Stimulated activated naive CD8-positive, alpha-beta T cell treated with anti-CD3 and anti-CD28 coated beads, Interleukin-15, Interleukin-2, amounts not matched to agents 100 ng/mL and 50 ng/mL, for 24 hours (primary cell): ENCODE measurements at regions not wholly inside any gene's neighbourhood (a gene's known extent, or its start where the extent isn't known, plus 50 kb on each side); places are given as distances from the start of the nearest gene placed in this dataset.
"Not testable (repeated sequence)": the region's sequence is repeated elsewhere in the genome, so short reads cannot be mapped to it uniquely, and the experiment has no call there.

Source experiments
- H3K27ac Mint-ChIP-seq: one replicate; pipeline ENCODE4 v1.8.0; 2021; ENCODE audit warnings: mild to moderate bottlenecking, mixed read lengths
- H3K27me3 Mint-ChIP-seq: one replicate; pipeline ENCODE4 v1.8.0; 2021; ENCODE audit warnings: mixed read lengths
- H3K36me3 Mint-ChIP-seq: one replicate; pipeline ENCODE4 v1.8.0; 2021; ENCODE audit warnings: low read depth, mixed read lengths
- H3K4me1 Mint-ChIP-seq: one replicate; pipeline ENCODE4 v1.8.0; 2021; ENCODE audit warnings: low read depth, mixed read lengths
- H3K4me3 Mint-ChIP-seq: one replicate; pipeline ENCODE4 v1.8.0; 2021; ENCODE audit warnings: mild to moderate bottlenecking, mixed read lengths
- H3K9me3 Mint-ChIP-seq: one replicate; pipeline ENCODE4 v1.8.0; 2021; ENCODE audit warnings: mixed read lengths

DNA sequence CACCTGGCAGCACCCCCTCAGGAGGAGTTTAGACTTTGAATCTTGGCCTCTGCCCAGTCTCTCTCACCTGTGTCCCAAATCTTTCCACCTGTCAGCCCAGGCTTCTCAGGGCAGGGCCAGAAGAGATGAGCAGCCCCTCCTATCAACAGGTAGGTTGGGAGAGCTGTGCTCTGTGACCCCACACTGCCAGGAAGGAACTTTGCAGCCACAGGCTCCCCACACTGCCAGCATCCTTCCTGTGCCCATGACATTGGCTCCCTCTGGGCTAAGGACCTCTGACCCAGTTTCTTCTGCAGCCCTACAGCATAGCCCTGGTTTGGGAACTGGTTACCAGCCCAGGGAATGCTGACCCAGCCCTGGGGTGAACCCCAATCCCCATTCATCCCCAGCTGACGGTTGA is 115.7 kb upstream of the IQSEC1 start:
- Mint-ChIP-seq H3K4me1 (peaks cover 15% of the 10 kb centered on the region), H3K27me3 (no peaks in the 10 kb centered on the region), H3K27ac (no peak overlapping the region), H3K9me3 (peaks cover 13% of the 10 kb centered on the region), H3K4me3 (no peak overlapping the region), H3K36me3 (no peaks in the 10 kb centered on the region)

DNA sequence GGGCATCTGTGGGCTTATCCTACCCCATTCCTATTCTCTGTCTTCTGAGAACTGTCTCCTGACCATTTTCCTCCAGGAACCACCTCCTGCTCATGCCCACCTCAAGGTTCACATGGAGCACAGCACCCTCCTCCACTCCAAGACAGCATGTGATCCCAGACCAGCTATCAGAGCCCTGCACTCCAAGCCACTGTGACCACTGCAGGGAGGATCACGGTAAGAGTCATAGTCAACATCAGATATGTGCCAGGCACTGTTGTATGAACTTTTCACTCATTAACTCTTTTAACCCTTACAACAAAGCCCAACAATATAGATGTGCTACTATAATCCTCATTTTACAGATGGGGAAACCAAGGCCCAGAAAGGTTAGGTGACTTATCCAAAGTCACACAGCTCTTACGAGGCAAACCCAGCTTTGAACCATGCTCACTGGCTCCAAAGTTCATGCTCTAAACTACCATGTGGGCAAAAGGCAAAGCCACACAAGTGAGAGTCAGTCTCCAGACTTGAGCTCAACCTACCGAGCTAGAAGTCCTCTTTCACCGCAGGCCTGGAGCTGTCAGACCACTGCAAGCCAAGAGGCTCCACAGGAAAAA is 115.1 kb upstream of the IQSEC1 start:
- H3K36me3 Mint-ChIP-seq: no peaks in the 10 kb centered on the region
- no peak overlapping the region for H3K27ac Mint-ChIP-seq
- peaks cover 14% of the 10 kb centered on the region for H3K9me3 Mint-ChIP-seq
- peaks cover 15% of the 10 kb centered on the region for H3K4me1 Mint-ChIP-seq
- no peak overlapping the region for H3K4me3 Mint-ChIP-seq
- no peaks in the 10 kb centered on the region for H3K27me3 Mint-ChIP-seq

DNA sequence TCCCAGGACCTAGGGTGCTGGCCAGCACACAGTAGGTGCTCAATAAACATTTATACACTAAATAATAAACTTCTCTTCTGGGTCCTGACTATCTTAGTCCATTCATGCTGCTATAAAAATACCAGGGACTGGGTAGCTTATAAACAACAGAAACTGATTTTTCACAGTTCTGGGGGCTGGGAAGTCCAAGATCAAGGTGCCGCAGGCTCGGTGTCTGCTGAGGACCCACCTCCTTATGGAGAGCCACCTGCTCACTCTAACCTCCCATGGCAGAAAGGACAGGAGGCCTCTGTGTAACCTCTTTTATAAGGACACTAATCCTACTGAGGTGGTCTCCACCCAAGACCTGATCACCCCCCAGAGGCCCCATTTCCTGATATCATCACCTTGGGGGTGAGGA is 114.4 kb upstream of the IQSEC1 start:
- peaks cover 14% of the 10 kb centered on the region for H3K9me3 Mint-ChIP-seq
- no peaks in the 10 kb centered on the region for H3K36me3 Mint-ChIP-seq
- H3K27ac Mint-ChIP-seq: no peak overlapping the region
- peaks cover 15% of the 10 kb centered on the region for H3K4me1 Mint-ChIP-seq
- no peak overlapping the region for H3K4me3 Mint-ChIP-seq
- H3K27me3 Mint-ChIP-seq: no peaks in the 10 kb centered on the region

DNA sequence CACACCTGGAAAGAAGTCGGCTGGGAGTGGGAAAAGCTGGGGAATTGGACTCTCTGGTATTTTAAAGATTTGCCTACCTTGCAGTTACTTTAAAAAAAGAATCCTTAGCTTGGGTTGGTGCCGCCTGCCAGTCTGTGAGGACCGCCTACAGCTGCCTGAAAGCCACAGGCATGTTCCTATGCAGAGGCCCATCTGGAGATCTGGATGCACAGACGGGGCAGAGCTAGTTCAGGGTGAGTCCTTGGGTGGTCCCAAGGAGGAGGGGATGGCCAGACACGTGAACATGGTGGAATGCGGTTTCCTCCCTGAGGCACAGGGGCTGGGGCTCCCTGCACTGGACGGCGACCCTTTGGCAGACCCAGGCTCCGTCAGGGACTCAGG is 113.2 kb upstream of the IQSEC1 start:
- Mint-ChIP-seq H3K27me3 (no peaks in the 10 kb centered on the region), H3K4me3 (no peak overlapping the region), H3K4me1 (peaks cover 15% of the 10 kb centered on the region), H3K36me3 (no peaks in the 10 kb centered on the region), H3K27ac (no peak overlapping the region), H3K9me3 (peaks cover 14% of the 10 kb centered on the region)

DNA sequence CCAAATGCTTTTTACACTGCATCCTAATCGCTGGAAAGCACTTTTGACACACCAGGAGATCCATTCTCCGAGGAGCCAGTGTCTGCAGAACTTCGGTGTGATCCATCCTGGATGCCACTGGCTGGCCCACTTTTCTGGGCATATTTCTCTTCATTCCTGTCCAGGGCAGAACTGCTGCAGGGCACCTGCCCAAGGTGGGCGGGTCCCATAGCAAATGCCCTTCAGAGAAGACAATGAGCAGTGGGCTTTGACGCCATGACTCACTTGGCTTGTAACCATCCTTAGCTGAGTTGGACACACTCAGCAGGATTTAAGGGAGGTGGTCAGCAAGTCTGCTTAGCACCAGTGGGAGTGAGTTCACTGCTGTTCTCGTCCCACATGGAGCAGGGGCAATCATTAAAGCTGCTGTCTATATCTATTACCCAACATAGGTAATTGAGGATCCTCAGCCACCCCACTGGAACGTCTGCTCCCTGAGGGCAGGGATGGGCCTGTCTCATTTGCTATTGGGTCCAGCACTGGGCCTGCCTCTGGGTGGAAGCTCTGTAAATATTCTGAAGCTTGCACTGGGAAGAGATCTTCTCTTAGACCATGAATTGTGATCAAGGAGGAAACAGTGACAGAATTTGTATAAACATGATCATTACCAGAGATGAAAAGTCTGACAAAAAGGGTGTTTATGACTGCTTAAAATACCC is 112.7 kb upstream of the IQSEC1 start:
- Mint-ChIP-seq H3K4me1 (peaks cover 15% of the 10 kb centered on the region), H3K9me3 (peaks cover 14% of the 10 kb centered on the region), H3K27ac (no peak overlapping the region), H3K4me3 (no peak overlapping the region), H3K36me3 (no peaks in the 10 kb centered on the region), H3K27me3 (no peaks in the 10 kb centered on the region)

DNA sequence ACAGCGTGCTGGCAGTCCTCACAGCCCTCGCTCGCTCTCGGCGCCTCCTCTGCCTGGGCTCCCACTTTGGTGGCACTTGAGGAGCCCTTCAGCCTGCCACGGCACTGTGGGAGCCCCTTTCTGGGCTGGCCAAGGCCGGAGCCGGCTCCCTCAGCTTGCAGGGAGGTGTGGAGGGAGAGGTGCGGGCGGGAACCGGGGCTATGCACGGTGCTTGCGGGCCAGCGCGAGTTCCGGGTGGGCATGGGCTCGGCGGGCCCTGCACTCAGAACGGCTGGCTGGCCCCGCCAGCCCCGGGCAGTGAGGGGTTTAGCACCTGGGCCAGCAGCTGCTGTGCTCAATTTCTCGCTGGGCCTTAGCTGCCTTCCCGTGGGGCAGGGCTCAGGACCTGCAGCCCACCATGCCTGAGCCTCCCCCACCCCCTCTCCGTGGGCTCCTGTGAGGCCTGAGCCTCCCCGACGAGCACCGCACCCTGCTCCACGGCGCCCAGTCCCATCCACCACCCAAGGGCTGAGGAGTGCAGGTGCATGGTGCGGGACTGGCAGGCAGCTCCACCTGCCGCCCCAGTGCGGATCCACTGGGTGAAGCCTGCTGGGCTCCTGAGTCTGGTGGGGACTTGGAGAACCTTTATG is 106.5 kb upstream of the IQSEC1 start:
- peaks cover 23% of the 10 kb centered on the region for H3K9me3 Mint-ChIP-seq
- not testable (repeated sequence) for H3K36me3 Mint-ChIP-seq, H3K27ac Mint-ChIP-seq, H3K27me3 Mint-ChIP-seq, H3K4me3 Mint-ChIP-seq, H3K4me1 Mint-ChIP-seq

DNA sequence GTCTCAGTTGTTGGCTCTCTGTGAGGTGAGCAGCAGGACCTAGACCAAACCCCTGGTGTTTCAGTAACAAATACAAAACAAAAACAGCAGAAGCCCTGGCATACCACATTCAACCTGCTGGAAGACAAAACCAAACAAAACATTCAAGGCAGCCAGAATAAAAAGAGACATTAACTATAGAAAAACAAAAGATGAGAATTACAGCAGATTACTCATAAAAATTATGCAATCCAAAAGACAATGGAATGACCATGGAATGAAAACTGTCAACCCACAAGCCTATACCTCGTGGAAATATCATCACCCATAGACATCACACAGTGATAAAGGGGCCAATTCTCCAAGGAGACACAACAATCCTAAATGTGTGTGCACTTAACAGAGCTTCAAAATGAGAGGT is 106.0 kb upstream of the IQSEC1 start:
- H3K36me3 Mint-ChIP-seq: peaks cover 9% of the 10 kb centered on the region
- H3K4me3 Mint-ChIP-seq: no peak overlapping the region
- no peaks in the 10 kb centered on the region for H3K4me1 Mint-ChIP-seq
- H3K27me3 Mint-ChIP-seq: no peaks in the 10 kb centered on the region
- peaks cover 18% of the 10 kb centered on the region for H3K9me3 Mint-ChIP-seq
- H3K27ac Mint-ChIP-seq: no peak overlapping the region

DNA sequence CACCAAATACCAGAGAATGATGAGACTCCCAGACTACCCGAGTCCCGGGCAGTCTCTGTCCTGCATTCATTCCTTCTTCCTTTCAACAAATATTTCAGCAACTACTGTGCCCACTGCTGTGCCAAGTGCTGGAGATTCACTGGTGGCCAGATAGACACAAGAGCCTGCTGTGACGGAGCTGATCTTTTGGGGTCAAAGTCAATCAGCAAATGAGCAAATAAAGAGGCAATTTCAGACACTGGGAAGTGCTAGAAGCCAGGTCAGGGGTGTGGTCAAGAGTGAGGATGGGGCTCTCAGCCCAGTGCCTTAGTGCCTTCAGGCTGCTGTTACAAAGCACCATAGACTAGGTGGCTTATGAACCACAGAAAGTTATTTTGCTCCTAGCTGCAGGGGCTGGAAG is 104.9 kb upstream of the IQSEC1 start:
- H3K27me3 Mint-ChIP-seq: no peaks in the 10 kb centered on the region
- peaks cover 9% of the 10 kb centered on the region for H3K36me3 Mint-ChIP-seq
- no peaks in the 10 kb centered on the region for H3K4me1 Mint-ChIP-seq
- H3K4me3 Mint-ChIP-seq: no peak overlapping the region
- no peak overlapping the region for H3K27ac Mint-ChIP-seq
- peaks cover 15% of the 10 kb centered on the region for H3K9me3 Mint-ChIP-seq

DNA sequence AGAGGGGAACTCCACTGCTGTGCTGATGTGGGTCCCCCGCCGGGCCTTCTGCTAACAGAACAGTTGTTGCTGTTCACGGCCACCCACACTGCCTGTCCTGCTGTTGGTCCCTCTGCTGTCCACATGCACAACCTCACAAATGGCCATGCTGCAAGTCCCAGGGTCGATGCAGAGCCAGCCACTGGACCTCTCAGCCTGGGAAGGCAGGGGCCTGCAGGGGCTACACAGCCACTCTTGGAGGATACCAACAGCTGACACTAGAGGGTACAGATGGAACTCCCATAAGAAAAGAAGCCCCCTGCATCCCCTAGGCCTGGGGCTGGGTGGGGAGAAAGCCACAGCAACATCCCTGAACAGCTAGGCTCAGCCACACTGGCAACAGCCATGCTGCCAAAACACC is 104.4 kb upstream of the IQSEC1 start:
- Mint-ChIP-seq H3K9me3 (peaks cover 15% of the 10 kb centered on the region), H3K4me3 (no peak overlapping the region), H3K27me3 (no peaks in the 10 kb centered on the region), H3K27ac (no peak overlapping the region), H3K4me1 (no peaks in the 10 kb centered on the region), H3K36me3 (peaks cover 9% of the 10 kb centered on the region)

DNA sequence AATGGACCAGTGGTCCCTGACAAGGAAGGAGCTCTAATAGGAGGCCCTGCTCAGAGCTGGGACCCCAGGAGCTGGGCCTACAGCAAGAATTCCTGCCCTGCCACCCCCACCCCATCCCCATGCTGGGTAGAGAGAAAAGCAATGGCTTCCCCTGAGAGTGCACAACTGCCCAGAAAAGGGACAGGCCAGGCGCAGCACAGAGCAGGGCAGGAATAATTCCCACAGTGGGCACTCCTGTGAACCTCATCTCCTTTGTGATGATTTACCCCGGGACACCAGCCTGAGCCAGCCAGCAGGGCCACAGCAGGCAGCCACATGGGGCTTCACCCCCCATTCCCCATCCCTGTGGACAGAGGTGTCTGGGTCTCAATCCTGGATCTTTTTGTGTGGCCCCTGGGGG is 104.0 kb upstream of the IQSEC1 start:
- Mint-ChIP-seq H3K9me3 (peaks cover 15% of the 10 kb centered on the region), H3K27ac (no peak overlapping the region), H3K4me1 (no peaks in the 10 kb centered on the region), H3K36me3 (peaks cover 9% of the 10 kb centered on the region), H3K27me3 (no peaks in the 10 kb centered on the region), H3K4me3 (no peak overlapping the region)

DNA sequence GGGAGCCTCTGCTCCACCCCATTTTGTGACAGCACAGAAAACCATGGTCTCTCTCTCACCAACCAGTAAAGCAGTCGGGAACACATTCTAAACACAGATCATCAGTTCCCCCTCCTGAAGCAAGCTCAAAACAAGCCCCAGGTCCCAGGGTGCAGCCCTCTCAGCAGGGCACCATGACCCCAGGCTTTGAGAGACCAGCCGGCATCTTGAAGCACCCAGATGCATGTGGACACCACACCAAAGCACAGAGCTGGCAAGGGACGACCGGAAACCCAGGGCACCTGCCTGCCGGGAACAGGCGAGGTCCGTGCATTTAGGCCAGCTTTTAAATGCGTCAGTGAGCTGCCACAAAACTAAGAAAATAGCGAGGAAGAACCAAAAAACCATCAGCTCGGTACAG is 103.2 kb upstream of the IQSEC1 start:
- Mint-ChIP-seq H3K9me3 (peaks cover 15% of the 10 kb centered on the region), H3K4me1 (no peaks in the 10 kb centered on the region), H3K36me3 (peaks cover 9% of the 10 kb centered on the region), H3K27ac (no peak overlapping the region), H3K4me3 (no peak overlapping the region), H3K27me3 (no peaks in the 10 kb centered on the region)

DNA sequence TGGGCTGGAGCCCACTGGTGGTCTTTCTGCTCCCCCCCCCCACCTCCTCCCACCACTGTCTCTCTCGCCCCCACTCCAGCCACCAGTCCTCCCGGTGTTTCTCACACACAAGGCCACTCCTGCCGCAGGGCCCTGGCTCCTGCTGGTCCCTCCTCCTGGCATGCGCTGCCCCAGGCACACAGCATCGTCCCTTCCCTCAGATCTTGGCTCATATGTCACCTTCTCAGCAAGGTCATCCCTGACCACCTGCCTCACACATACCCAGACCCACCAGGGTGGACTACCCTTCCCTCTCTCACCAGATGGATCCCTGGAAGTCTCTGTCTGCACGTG is 101.5 kb upstream of the IQSEC1 start:
- Mint-ChIP-seq H3K27ac (no peak overlapping the region), H3K27me3 (no peaks in the 10 kb centered on the region), H3K9me3 (peaks cover 15% of the 10 kb centered on the region), H3K4me3 (no peak overlapping the region), H3K36me3 (peaks cover 9% of the 10 kb centered on the region), H3K4me1 (no peaks in the 10 kb centered on the region)

DNA sequence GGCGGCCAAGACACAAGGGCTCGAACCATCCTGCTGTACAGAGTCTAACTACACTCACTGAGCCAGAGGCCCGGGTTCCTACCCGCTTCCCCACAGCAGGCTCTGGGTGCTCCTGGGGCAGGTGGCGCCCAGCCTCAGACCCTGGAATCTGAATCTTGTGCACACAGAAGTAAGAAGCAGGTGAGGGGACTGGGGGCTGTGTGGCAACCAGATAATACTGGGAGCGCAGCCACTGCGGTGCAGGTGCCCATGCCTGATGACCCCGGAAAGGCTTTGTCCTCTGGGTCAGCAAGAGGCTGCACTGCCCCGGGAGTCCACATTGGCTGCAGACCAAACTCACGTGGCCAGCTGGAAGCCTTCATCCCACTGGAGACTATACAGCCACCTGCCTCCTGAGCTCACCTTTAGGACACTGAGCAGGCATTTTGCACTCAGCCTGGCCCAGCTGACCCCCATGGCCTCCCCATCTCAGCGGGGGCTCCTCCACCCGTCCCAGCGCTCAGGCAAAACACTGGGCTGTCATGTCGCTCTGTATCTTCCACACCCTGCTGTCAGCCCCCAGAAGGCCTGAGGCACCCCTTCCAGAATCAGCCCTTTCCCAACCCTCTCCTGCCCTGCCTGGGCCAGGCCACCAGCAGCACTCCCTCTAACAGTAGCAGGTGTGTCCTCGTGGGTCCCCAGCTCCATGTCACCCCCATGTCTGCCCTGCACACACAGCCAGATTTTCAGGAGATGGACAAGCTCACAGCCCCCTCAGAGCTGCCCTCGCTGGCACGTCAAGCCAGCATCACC is 101.0 kb upstream of the IQSEC1 start:
- H3K4me1 Mint-ChIP-seq: no peaks in the 10 kb centered on the region
- H3K27me3 Mint-ChIP-seq: no peaks in the 10 kb centered on the region
- H3K36me3 Mint-ChIP-seq: peaks cover 7% of the 10 kb centered on the region
- no peak overlapping the region for H3K27ac Mint-ChIP-seq
- peaks cover 13% of the 10 kb centered on the region for H3K9me3 Mint-ChIP-seq
- no peak overlapping the region for H3K4me3 Mint-ChIP-seq

DNA sequence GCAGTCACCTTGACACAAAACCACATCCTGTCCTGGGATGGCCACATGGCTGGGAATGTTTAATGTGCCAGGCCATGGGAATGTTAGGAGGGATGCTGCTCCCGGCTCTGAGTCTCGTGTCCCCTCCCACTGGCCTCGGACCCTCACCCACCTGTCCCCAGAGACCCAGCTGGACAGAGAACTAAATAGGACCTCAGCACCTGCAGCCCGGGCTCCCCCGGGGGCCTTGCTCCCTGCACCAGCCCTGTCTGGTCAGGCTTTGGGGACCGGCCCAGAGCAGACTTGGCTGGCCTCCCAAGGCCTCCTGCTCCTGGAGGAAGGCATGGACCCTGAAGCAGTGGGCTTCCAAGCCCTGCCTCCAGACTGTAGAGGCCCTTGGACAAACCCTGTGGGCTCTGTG is 100.0 kb upstream of the IQSEC1 start:
- H3K27me3 Mint-ChIP-seq: no peaks in the 10 kb centered on the region
- H3K9me3 Mint-ChIP-seq: peaks cover 3% of the 10 kb centered on the region
- no peak overlapping the region for H3K4me3 Mint-ChIP-seq
- H3K4me1 Mint-ChIP-seq: no peaks in the 10 kb centered on the region
- H3K36me3 Mint-ChIP-seq: no peaks in the 10 kb centered on the region
- H3K27ac Mint-ChIP-seq: no peak overlapping the region

DNA sequence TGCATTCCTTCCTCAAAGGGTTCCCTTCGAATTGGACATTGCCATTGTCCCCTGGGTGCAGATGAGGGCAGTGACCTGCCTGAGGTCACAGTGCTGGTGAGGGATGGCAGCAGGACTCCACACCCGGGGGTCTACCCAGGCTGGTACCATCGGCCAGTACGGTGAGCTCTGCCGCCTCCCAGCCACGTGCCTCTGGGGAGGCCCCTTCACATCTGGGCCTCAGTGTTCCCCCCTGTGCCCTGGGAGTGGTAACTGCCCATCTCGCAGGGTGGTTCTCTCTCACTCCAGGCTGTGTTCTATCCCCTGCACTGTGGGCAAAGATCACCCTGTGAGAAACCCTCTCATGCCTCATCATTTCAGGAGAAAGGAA is 99.4 kb upstream of the IQSEC1 start:
- Mint-ChIP-seq H3K36me3 (no peaks in the 10 kb centered on the region), H3K4me1 (no peaks in the 10 kb centered on the region), H3K9me3 (no peaks in the 10 kb centered on the region), H3K27ac (no peak overlapping the region), H3K27me3 (no peaks in the 10 kb centered on the region), H3K4me3 (no peak overlapping the region)
